LNCaP clone FGC (cell line): ENCODE measurements at regions not wholly inside any gene's neighbourhood (a gene's known extent, or its start where the extent isn't known, plus 50 kb on each side); places are given as distances from the start of the nearest gene placed in this dataset.

Experiments
- DNase-seq: peaks from one replicate; pipeline ENCODE4 v3.0.0-alpha.2; 2011; ENCODE audit warnings: low read depth
- H3K4me3 ChIP-seq: 2 replicates; pipeline ENCODE4 v1.5.1; 2011; ENCODE audit warnings: mild to moderate bottlenecking, low read depth, low read length, control low read depth
- TF ChIP-seq, protein P1 (sequence below): IDR thresholded peaks from 2 replicates; pipeline ENCODE4 v1.5.1; 2012; ENCODE audit warnings: mild to moderate bottlenecking; ENCODE audit not compliant: control insufficient read depth, insufficient read depth; ENCODE audit errors: extremely low read depth

DNA sequence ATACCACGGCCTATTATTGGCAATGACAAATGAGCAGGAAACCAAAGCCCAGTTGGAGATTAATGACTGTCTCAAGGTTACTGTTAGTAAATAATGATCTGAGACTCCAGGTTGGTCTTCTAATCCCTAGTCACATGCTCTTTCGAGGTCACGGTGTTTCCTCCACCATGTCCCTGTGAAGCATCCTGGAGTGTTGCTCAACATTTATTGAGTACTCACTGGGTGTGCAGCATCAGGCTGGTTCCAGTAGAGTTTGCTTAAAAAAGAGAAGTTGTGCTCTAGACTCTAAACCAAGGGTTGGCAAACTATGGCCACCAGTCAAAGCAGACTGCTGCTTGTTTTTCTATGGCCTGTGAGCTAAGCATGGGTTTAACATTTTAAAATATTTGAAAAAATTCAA lies 263.8 kb upstream of the ATP5MC3 start:
- no peak overlapping the region for H3K4me3 ChIP-seq
- no peak for DNase-seq
- TF ChIP-seq, protein P1, sequence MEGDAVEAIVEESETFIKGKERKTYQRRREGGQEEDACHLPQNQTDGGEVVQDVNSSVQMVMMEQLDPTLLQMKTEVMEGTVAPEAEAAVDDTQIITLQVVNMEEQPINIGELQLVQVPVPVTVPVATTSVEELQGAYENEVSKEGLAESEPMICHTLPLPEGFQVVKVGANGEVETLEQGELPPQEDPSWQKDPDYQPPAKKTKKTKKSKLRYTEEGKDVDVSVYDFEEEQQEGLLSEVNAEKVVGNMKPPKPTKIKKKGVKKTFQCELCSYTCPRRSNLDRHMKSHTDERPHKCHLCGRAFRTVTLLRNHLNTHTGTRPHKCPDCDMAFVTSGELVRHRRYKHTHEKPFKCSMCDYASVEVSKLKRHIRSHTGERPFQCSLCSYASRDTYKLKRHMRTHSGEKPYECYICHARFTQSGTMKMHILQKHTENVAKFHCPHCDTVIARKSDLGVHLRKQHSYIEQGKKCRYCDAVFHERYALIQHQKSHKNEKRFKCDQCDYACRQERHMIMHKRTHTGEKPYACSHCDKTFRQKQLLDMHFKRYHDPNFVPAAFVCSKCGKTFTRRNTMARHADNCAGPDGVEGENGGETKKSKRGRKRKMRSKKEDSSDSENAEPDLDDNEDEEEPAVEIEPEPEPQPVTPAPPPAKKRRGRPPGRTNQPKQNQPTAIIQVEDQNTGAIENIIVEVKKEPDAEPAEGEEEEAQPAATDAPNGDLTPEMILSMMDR: no peak

DNA sequence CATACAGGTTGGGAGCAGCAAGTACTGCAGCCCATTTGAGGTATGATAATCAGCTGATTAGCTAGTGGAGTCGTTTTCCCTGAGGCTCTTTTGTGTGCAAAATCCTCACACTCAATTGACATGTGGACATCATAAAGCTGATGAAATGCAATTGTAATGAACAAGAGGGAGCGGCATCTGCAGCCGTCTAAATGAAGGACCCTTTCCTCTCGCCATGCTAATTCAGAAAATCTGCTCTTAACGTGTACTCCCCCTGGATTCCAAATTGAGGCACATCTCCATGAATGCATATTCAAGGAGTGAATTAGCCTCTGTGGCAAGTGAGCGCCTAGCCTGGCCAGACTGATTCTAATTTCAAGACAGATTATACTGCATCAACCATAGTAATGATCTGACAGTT lies 260.9 kb upstream of the ATP5MC3 start:
- TF ChIP-seq, protein P1: no peak
- H3K4me3 ChIP-seq: no peak overlapping the region
- DNase-seq: no peak

DNA sequence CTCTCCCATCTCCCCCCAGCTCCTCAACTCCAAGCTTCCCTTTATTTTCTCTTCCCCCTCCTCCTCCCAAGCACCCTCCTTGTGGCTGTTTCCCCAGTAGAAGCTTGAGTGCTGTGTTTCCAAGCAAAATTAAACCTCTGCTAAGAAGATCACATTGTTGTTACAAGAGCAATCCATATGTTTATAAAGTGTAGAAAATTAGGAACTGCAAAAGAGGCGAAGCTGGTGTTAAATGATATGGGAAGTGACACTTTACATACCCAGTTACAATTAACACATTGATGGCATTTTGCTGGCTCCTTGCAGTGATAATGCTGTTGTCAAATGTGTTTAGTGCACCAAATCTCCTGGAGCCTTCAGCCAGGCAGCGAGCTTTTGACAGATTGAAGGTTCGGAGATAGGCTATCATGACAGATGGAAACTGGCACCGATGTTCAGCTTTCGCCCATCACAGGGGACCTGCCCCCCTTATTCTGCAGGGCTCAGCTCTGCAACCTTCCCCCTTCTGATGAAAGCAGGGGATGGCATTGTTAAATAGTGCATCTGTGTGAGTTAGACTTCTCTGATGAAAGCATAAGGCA lies 259.8 kb upstream of the ATP5MC3 start:
- TF ChIP-seq, protein P1: no peak
- no peak for DNase-seq

DNA sequence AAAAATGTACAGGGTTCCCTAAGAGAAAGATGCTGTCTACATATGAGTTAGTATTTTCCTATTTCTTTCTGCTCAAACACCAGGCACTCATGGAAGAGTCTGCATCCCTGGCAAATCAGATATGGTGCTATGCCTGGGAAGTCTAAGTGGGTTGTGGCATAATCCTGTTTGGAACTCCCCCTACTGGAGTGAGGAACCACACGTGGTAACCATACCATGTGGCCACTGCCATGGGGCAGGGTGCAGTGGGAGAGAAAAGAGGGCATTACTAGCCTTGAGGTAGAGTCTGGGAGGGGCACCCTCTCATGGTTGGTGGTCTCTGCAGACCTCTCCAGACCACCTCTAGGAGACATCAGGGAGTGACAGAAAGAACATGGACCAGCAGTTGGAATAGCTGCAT lies 257.9 kb upstream of the ATP5MC3 start:
- H3K4me3 ChIP-seq: no peak overlapping the region
- no peak for DNase-seq
- TF ChIP-seq, protein P1: no peak

More for the DNA sequence above, 259.8 kb upstream of the ATP5MC3 start:
- no peak overlapping the region for H3K4me3 ChIP-seq

DNA sequence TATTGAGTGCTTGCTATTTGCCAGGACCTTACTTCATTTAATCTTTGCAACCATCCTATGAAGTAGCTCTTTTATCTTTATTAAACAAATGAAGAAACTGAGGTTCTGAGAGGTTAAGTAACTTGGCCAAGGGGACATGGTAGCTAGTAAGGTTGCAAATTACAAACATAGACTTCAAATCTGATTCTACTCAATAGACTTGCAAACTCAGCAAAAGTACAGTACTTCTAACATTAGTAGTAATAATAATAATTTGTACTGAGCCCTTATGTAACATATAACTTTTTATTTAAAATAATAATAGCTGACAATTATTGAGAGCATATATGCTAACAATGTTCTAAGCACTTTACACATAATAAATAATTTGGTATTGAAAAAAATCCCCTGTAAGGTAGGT lies 255.7 kb upstream of the ATP5MC3 start:
- no peak overlapping the region for H3K4me3 ChIP-seq
- DNase-seq: no peak
- TF ChIP-seq, protein P1: no peak

DNA sequence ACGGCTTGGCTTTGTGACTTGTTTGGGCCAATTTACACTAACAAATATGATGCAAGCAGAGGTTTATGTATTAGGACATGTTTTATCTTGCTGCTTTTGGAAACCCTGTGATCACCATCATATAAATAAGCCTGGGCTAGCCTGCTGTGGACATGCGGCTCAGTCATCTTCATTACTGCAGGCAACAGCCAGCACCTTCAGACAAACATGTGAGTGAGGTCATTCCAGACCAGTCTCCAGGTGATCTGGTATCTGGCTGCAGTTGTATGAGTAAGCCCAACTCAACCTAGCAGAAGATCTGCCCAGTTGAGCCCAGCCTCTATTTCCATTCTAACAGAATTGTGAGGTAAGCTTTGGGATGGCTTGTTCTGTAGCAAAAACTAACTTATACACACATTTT lies 254.6 kb upstream of the ATP5MC3 start:
- no peak for DNase-seq
- TF ChIP-seq, protein P1: no peak

DNA sequence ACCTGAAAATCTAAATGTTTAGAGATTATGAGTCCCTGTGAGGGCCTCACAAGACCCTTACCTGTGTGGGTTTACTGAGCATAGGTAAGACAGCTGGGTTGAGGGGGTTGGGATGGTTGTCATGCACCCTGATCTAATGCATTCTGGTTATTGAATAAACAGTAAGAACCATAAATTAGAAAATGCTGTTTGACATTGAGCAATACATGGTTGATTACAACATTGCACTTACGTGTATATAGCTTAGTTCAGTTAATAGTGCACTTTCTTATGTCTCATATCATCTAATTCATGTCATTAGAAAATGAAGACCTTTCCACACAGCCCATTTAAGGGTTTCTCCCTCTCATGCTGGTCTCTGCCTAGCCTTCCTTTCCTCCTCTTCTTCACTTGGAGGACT lies 253.5 kb upstream of the ATP5MC3 start:
- TF ChIP-seq, protein P1: no peak
- H3K4me3 ChIP-seq: no peak overlapping the region

More for the DNA sequence above, 254.6 kb upstream of the ATP5MC3 start:
- no peak overlapping the region for H3K4me3 ChIP-seq

More for the DNA sequence above, 253.5 kb upstream of the ATP5MC3 start:
- no peak for DNase-seq
